GM21619 (cell line): ENCODE measurements at regions not wholly inside any gene's neighbourhood (a gene's known extent, or its start where the extent isn't known, plus 50 kb on each side); places are given as distances from the start of the nearest gene placed in this dataset.
A peak's percentile ranks its signal among the peaks of the same experiment; 100 is the strongest.

Experiments used
- ATAC-seq: cut with Tn5 transposase; IDR thresholded peaks from one replicate; pipeline ENCODE4 v1.9.1; 2021; ENCODE audit not compliant: unreplicated experiment

GRCh38 chr4:137688651-137689050 lies 156.4 kb upstream of the PCDH18 start:
- ATAC-seq = no peak

DNA sequence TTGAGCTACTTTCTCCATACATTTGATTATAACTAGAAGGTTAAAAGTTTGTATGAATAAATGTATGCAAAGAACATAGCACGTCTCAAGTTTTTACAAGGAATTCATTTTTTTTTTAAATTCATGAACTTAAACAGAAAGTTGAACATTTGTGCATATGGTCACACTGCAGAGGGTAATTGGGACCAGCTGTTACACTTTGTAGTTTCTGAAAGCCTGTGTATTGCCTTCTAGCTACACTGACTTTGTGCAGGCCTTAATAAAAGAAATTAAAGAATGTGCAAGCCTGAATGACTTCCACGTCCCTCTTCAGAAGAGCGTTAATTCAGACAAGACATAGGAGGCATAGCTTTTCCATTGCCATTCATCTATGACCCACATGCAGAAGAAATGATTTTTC lies 153.1 kb upstream of the PCDH18 start:
- ATAC-seq = no peak

DNA sequence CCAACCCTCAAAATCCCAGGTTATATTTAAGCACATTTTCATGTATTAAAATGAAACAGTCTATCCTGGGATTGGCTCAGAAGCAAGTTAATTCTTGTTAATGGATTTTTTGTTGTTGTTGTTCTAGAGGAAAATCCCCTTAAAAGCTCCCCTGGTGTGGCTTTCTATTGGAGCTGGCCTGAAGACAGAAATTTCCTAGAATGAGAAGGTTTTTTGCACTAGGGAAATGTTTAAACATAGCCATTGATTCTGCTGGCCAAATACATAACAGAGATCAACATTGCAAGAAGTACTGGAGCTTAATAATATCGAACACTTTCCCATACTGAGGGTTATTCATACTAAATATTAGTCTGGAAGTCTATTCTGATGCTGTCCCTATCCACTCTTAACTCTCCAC lies 148.8 kb upstream of the PCDH18 start:
- ATAC-seq = no peak

DNA sequence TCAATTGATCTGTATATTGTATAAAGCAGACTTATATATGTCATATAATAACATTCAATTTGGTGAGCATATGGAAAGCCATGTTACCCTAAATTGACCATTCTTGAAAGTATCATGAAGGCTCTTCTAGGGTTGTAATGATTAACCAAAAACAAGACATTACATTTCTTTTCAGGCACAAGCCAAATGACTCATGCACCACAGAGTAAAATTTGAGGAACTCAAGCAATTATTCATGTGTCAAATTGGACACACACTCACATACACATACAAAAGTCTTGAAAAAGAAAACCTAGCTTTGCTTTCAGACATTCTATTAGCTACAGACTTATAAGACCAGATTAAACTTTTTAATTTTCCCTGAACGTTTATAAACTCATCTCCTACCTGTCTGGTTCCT lies 146.5 kb upstream of the PCDH18 start:
- ATAC-seq = no peak

DNA sequence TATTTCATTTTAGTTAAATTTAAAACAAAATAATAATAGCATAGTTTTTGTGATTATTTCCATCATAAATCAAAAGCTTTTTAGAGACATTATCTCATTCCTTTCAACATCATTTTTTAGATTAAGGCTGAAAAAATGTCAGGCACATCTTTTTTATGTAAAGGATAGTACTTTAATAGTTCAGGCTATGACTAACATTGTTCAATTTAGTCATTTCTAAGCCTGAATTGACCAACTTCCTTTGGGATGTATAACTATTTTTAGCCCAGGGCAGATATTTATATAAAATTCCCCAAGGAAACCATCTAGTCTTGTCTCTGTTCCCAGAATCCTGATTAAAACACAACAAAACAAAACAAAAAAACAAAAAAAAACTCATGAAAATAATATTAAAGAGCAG lies 145.6 kb upstream of the PCDH18 start:
- ATAC-seq = no peak

DNA sequence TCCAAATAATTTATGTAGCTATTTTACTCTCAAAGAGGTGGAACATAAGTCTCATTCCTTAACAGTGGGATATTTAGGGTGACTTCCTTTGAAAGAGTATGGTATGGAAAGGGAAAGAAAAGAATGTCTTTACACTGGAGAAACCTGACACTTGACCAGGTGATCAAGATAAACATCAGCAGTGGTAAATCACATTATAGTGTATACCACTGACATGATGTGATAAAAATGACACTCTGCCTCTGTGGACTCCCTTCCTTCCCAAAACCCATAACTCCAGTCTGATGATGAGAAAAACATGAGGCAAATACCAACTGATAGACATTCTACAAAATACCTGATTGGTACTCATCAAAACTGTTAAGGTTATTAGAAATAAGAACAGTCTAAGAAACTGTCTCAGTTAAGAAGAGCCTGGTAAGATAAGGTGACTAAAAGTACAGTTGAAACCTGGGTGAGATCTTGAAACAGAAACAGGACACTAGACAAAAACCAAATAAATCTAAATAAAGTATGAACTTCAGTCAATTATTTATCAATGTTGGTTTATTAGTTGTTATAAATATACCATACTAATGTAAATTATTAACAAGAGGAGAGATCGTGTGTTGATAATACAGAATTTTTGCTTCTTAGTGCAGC lies 144.2 kb upstream of the PCDH18 start:
- ATAC-seq = peak; percentile 44

- ATAC-seq = no peak
Observed at GRCh38 chr4:137674066-137674465, 141.8 kb upstream of the PCDH18 start.

DNA sequence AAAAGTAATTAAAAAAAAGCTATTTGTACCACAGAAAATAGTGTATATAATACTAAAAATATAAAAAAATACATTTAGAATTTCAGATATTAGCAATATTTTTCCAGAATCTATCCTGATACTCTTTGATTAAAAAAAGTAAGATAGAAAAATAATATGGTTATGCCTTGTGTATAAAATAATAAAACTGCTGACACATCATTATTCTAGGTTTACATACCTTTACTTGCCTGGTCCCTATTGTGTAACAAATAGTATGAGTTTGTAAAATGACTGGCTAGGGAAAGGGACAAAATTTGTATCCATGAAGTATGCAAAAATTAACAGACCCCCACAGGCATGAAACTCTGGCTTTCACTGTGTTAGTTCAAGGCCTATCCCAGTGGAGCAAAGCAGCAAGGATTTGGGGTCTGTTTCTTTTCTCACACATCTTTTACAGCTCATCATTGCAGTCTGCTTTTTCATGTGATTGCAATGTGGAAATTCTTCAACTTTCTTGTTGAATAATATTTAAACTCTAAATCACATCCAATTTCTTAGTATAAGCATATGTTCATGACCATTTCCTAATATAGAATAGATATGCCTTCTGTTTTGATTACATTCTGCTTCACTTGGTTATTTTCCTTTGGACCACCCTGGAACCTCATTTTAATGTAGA lies 136.7 kb upstream of the PCDH18 start:
- ATAC-seq = no peak

DNA sequence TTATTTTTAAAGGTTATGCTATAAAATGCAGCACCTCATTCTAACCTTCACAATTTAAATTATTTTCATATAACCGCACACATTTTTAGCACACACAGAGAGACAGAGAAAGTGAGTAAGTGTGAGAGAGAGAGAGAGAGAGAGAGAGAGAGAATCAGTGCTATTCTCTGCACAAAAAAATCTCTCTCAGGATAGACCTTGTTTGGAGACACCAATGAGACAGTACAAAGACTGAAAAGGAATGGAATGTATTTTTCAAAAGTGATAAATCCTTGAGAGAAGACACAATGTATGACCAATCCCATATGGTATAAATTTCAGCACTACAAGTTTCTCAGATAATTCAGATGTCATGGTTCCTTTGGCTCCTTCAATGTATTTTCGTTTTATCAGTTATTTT lies 132.1 kb upstream of the PCDH18 start:
- ATAC-seq = no peak

DNA sequence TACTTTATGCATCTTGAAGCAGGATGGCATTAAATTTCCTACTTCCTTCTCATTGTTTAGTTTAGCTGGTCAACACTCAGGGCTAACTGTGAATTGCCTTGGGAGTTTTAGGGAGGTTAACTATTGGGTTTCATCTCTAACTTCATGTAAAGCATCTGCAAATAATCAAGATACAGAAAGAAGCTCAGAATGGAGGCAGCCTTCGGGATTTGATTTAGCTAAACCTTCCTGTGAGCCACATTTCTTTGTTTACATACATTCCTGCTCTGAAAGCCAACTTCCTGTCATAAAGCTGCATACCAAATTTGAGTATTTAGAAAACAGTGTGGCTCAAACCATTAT lies 131.7 kb upstream of the PCDH18 start:
- no peak for ATAC-seq

GRCh38 chr4:137663251-137664045 lies 131.2 kb upstream of the PCDH18 start:
- ATAC-seq = no peak

DNA sequence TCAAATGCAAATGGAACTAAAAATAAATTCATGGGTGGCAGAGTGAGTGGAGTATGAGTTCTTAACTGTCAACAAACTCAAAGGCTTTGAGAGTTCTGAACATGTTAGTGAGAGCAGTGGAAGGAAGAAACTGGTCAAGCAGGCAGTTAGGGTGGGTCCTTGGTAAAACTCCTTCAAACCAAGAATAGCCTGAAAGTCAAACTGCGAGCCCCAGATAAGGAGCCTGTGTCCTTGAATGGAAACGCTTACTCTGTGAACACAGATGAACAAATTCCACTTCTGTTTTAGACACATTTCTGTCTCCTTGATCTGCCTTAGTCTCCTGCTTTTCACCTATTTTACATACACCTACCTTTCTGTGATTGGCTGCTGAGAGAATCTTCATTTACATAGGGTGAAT lies 129.4 kb upstream of the PCDH18 start:
- ATAC-seq = no peak

DNA sequence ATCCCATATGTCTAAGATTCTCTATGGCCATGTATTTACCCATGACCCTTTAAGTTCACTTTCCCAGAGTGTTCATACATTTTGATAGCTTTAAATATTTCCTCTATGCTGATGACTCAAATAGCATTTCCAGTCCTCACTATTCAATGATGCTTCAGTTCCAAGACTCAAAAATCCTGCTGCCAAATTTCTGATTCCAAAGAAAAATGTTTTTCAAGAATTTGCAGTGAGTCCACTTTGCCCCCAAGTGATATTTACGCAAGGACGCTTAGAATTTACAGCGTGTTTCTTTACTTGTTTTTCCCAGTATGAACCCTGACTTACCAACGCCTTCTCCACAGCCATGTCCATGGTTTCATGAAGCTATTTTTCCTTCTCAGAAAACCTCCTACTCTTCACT lies 127.9 kb upstream of the PCDH18 start:
- no peak for ATAC-seq

- ATAC-seq = no peak
Observed at GRCh38 chr4:137659431-137659830, 127.1 kb upstream of the PCDH18 start.

- no peak for ATAC-seq
Observed at GRCh38 chr4:137656661-137657060, 124.4 kb upstream of the PCDH18 start.

- no peak for ATAC-seq
Observed at GRCh38 chr4:137655302-137655701, 123.0 kb upstream of the PCDH18 start.

DNA sequence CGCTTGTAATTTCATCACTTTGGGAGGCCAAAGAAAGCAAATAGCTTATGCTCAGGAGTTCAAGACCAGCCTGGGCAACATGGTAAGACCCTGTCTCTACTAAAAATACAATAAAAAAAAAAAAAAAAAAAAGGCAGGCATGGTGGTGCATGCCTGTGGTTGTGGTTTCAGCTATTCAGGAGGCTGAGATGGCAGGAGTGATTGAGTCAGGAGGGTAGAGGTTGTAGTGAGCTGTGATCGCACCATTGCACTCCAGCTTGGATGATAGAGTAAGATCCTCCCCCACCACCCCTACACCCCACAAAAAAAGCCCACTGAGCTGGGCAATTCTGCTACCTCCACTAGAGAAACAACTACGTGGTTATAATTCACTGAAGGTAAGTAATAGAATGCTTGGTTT lies 118.8 kb upstream of the PCDH18 start:
- no peak for ATAC-seq

DNA sequence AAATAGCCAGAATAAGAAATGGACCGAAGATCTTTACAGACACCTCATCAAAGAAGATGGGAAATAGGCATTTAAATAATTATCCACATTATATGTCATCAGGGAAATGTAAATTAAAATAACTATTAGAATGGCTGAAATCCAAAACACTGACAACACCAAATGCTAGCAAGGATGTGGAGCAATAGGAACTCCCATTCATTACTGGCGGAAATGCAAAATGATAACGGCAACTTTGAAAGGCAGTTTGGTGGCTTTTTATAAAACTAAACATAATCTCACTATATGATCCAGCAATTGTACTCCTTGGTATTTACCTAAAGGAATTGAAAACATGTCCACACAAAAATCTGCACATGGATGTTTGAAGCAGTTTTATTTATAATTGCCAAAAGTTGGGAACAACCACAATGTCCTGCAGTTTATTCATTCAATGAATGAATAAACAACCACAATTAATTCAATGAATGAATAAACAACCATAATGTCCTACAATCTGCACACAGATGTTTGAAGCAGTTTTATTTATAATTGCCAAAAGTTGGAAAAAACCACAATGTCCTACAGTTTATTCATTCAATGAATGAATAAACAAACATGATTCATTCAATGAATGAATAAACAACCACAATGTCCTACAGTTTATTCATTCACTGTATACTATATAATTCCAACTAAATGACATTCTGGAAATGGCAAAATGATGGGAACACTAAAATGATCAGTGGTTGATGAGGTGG lies 117.6 kb upstream of the PCDH18 start:
- no peak for ATAC-seq

DNA sequence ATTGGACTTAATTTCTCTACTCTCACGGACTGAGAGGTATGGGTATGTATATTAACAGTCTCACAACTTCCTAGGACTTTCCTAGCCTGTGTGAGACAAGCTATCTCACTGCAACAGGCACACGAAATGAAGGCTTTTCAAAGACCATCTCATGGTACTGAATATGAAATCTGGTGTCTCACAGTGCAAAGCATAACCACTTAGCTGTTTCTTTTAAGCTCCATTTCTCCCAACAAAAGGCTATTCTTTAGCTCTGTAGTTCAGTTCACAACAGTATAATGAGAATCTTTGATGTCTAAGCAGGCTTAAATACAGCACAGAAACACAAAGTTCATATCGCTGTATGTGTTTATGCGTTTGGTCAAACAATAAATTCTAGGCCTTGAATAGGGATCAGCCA lies 116.2 kb upstream of the PCDH18 start:
- no peak for ATAC-seq

GRCh38 chr4:137647375-137647774 lies 115.1 kb upstream of the PCDH18 start:
- peak; percentile 70 for ATAC-seq

DNA sequence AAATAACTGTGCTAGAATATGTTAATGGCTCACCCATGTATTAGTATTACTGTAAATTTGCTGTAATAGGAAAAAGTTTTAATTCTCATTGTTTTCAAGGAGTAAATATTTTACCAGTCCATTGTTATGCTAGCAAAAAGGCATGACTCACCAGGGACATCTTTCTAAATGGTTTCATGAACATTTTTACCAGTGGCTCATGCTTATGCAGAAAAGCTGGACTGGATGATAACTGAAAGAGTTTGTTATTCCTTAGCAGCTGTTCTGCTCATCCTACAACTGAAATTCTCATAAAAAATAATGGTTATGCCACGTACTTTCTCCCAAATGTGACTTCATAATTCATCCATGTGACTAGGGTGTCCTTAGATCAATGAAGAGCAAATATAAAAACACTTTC lies 111.9 kb upstream of the PCDH18 start:
- ATAC-seq = no peak

DNA sequence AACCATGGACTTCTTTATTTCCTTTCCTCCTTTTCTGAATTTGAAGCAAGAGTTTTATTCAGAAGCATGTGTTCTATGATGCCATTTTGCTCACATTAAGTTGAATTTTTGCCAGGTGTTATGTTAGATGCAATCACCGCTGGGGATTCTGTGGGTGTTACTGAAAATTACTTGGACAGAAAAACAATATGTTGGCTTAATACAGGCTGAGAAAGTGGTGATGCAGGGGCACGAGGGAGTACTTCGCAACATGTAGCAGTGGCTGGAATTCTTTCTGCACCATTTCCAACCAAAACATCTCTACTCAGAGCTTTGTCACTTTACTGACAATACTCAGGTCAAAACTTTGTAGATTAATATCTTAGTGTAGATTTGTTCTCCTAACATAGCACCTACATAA lies 109.2 kb upstream of the PCDH18 start:
- ATAC-seq = no peak
